Heart left ventricle (tissue), 13 donors: ENCODE measurements at regions not wholly inside any gene's neighbourhood (a gene's known extent, or its start where the extent isn't known, plus 50 kb on each side); places are given as distances from the start of the nearest gene placed in this dataset.

Experiments used
- POLR2A ChIP-seq, 2 donors: fragments of 450-650 bp; IDR thresholded peaks; one replicate each; pipeline ENCODE4 v1.6.1; 2017; ENCODE audit warnings: antibody characterized with exemption in 2 of 2, mild to moderate bottlenecking in 2 of 2, moderate library complexity in 2 of 2
- TF ChIP-seq, protein P1 (sequence below), 12 donors: fragments of 200-600 bp; sonication (generic) in 4 of 12; IDR thresholded peaks; one replicate each; pipeline versions ENCODE4 v1.5.0 to v1.8.0; 2018 to 2022; ENCODE audit warnings: antibody characterized with exemption in 12 of 12, mild to moderate bottlenecking in 5 of 12
- donor health status: ischemic (EF 13 %, LVEDD 7.1; RV severe dilation, severe dysfunction).
- donor health status: DM: no; HTN: yes; CAD: no.
- donor health status: DM: no; HTN: no; CAD: no.
- donor health status: ischemic (EF 25% LVEDD 6.9; RV normal size, moderate dysfunction).
- donor health status: ischemic (EF 25% LVEDD 5.7; RV mildly dilated, moderate dysfunction).
- donor health status: ischemic (EF 35%, LVEDD 5.7; RV mildly dilated, moderate dysfunction).
- donor health status: nonischemic (EF 11% LVEDD 7.7; RV severe dilation, severe dysfunction).
- donor health status: DM: yes; HTN: yes; CAD: no.
- donor health status: PGD.
- donor health status: ischemic (EF 29% LVEDD 5.4; RV normal size, mild dysfunction).
- donor health status: nonischemic (EF 23%, LVEDD 6.1; RV moderate dilation, normal function).

DNA sequence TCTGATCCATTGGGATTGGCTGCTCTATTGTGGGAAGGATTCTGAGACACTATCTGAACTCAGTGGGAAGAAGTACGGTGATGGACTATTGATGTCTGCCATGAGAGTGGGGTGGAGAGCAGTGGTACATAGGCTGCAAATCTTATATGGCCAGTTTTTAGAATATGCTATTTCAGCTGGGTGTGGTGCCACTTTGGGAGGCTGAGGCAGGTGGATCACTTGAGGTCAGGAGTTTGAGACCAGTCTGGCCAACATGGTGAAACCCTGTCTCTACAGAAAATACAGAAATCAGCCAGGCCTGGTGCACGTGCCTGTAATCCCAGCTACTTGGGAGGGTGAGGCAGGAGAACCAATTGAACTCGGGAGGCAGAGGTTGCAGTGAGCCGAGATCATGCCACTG, 505.9 kb downstream of the MED13L start:
- TF ChIP-seq, protein P1, sequence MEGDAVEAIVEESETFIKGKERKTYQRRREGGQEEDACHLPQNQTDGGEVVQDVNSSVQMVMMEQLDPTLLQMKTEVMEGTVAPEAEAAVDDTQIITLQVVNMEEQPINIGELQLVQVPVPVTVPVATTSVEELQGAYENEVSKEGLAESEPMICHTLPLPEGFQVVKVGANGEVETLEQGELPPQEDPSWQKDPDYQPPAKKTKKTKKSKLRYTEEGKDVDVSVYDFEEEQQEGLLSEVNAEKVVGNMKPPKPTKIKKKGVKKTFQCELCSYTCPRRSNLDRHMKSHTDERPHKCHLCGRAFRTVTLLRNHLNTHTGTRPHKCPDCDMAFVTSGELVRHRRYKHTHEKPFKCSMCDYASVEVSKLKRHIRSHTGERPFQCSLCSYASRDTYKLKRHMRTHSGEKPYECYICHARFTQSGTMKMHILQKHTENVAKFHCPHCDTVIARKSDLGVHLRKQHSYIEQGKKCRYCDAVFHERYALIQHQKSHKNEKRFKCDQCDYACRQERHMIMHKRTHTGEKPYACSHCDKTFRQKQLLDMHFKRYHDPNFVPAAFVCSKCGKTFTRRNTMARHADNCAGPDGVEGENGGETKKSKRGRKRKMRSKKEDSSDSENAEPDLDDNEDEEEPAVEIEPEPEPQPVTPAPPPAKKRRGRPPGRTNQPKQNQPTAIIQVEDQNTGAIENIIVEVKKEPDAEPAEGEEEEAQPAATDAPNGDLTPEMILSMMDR (IDR thresholded peaks at IDR 0.05), result no peak
- TF ChIP-seq POLR2A (IDR thresholded peaks at IDR 0.05), result no peak
